Endothelial cell of umbilical vein (primary cell): ENCODE measurements at regions not wholly inside any gene's neighbourhood (a gene's known extent, or its start where the extent isn't known, plus 50 kb on each side); places are given as distances from the start of the nearest gene placed in this dataset.

Experiments used
- BruUV-seq: library from RNA; stranded (reverse); fragments of 400-500 nt; replicated peaks from 2 replicates; lab custom pipeline; 2021; lab: Mats Ljungman, UMichigan
- CTCF ChIA-PET: fragments of 300-600, 350-600 bp; sonication (Branson Sonifier 250); formaldehyde crosslinking; loops from one replicate; lab custom pipeline; 2021; ENCODE audit warnings: antibody characterized with exemption, inconsistent platforms; lab: Charles Lee
- POLR2A ChIA-PET: fragments of 300-600, 350-600 bp; sonication (Branson Sonifier 250); formaldehyde crosslinking; loops from one replicate; lab custom pipeline; 2021; ENCODE audit warnings: antibody characterized with exemption, inconsistent platforms; lab: Charles Lee
- DNase-seq: peaks from one replicate; pipeline ENCODE4 v3.0.0-alpha.2; 2011; ENCODE audit warnings: low read depth, low spot score
- FAIRE-seq: peaks from 2 replicates; lab custom pipeline; 2011; peaks lifted over from hg19 to GRCh38; lab: Jason Lieb, UNC
- H2AFZ ChIP-seq: 2 replicates; pipeline ENCODE4 v1.6.0; 2012; ENCODE audit warnings: low read depth, low read length, control low read depth, inconsistent platforms
- H3K27ac ChIP-seq: 2 replicates; pipeline ENCODE4 v1.5.1; 2011; ENCODE audit warnings: low read depth, mild to moderate bottlenecking, control low read depth, low read length, moderate library complexity; ENCODE audit not compliant: insufficient read depth
- H3K27me3 ChIP-seq, 2 experiments: 2 replicates each; pipeline versions ENCODE4 v1.6.0 to v1.6.1; 2011; ENCODE audit warnings: low read length in 2 of 2, mixed read lengths in 1 of 2; ENCODE audit not compliant: control insufficient read depth in 2 of 2, insufficient read depth in 2 of 2
- H3K36me3 ChIP-seq, 2 experiments: 2 replicates in 1 of 2; 3 replicates in 1 of 2; pipeline ENCODE4 v1.5.1; 2011; ENCODE audit warnings: low read length in 2 of 2, mild to moderate bottlenecking in 1 of 2, moderate library complexity in 1 of 2; ENCODE audit not compliant: control insufficient read depth in 2 of 2, insufficient read depth in 2 of 2; ENCODE audit errors: extremely low read depth in 1 of 2
- H3K4me1 ChIP-seq: 3 replicates; pipeline ENCODE4 v1.5.1; 2011; ENCODE audit warnings: mild to moderate bottlenecking, low read length; ENCODE audit not compliant: control insufficient read depth, insufficient read depth; ENCODE audit errors: extremely low read depth
- H3K4me2 ChIP-seq: 2 replicates; pipeline ENCODE4 v1.6.1; 2011; ENCODE audit warnings: low read length, control low read depth, mixed read lengths; ENCODE audit not compliant: insufficient read depth
- H3K4me3 ChIP-seq, 3 experiments: fragments of 200-600 bp in 1 of 3; sonication (generic), shearing (Covaris generic) in 1 of 3; replicated peaks in 1 of 3; 2 replicates each; pipeline ENCODE4 v1.5.1; 2011 to 2016; ENCODE audit warnings: control low read depth in 3 of 3, low read length in 3 of 3, mild to moderate bottlenecking in 2 of 3, inconsistent platforms in 1 of 3, low read depth in 1 of 3, moderate library complexity in 1 of 3; ENCODE audit not compliant: insufficient read depth in 1 of 3
- H3K79me2 ChIP-seq: 2 replicates; pipeline ENCODE4 v1.6.0; 2012; ENCODE audit warnings: low read length, inconsistent platforms; ENCODE audit not compliant: control insufficient read depth, insufficient read depth
- H3K9ac ChIP-seq: replicated peaks from 2 replicates; pipeline ENCODE3; 2011; ENCODE audit warnings: low read length, control low read depth; ENCODE audit not compliant: insufficient read depth; ENCODE audit errors: extremely low read depth
- H3K9me1 ChIP-seq: replicated peaks from 3 replicates; pipeline ENCODE4 v1.6.0; 2011; ENCODE audit warnings: mild to moderate bottlenecking, low read length; ENCODE audit not compliant: control insufficient read depth, insufficient read depth; ENCODE audit errors: extremely low read depth
- H3K9me3 ChIP-seq: replicated peaks from 2 replicates; pipeline ENCODE4 v1.5.1; 2012; ENCODE audit warnings: low read length, inconsistent platforms; ENCODE audit not compliant: control insufficient read depth, insufficient read depth
- H4K20me1 ChIP-seq: replicated peaks from 2 replicates; pipeline ENCODE3; 2011; ENCODE audit warnings: mild to moderate bottlenecking, low read length; ENCODE audit not compliant: control insufficient read depth, insufficient read depth; ENCODE audit errors: extremely low read depth
- EZH2 ChIP-seq: IDR thresholded peaks from 2 replicates; pipeline ENCODE4 v1.6.1; 2012; ENCODE audit warnings: borderline replicate concordance, low read depth, mild to moderate bottlenecking, moderate library complexity, low read length, inconsistent platforms; ENCODE audit not compliant: severe bottlenecking
- FOS ChIP-seq: IDR thresholded peaks from 2 replicates; pipeline ENCODE4 v1.6.1; 2011; ENCODE audit warnings: mild to moderate bottlenecking, low read length, moderate library complexity, borderline replicate concordance; ENCODE audit not compliant: insufficient read depth
- GATA2 ChIP-seq: IDR thresholded peaks from 2 replicates; pipeline ENCODE4 v1.7.0; 2011; ENCODE audit warnings: low read depth, mild to moderate bottlenecking, moderate library complexity, mixed read lengths, low read length; ENCODE audit not compliant: insufficient read length, insufficient read depth
- JUN ChIP-seq: IDR thresholded peaks from 2 replicates; pipeline ENCODE4 v1.6.1; 2011; ENCODE audit warnings: borderline replicate concordance, low read depth; ENCODE audit not compliant: insufficient read length, insufficient read depth
- MAX ChIP-seq: IDR thresholded peaks from 2 replicates; pipeline ENCODE4 v1.6.1; 2011; ENCODE audit not compliant: insufficient read depth, insufficient read length
- MYC ChIP-seq: IDR thresholded peaks from one replicate; pipeline ENCODE4 v1.6.1; 2011; ENCODE audit warnings: mild to moderate bottlenecking, low read depth, low read length
- POLR2A ChIP-seq: IDR thresholded peaks from 2 replicates; pipeline ENCODE4 v1.6.1; 2012; ENCODE audit warnings: low read depth, mild to moderate bottlenecking, control low read depth, low read length
- POLR2AphosphoS5 ChIP-seq: IDR thresholded peaks from 2 replicates; pipeline ENCODE4 v1.6.1; 2012; ENCODE audit warnings: low read depth, mild to moderate bottlenecking, control low read depth, low read length, moderate library complexity; ENCODE audit not compliant: insufficient read depth
- dilution Hi-C: fragments of 300-500 bp; cut with MboI; formaldehyde crosslinking; loops from one replicate; pipeline ENCODE4 v1.15.0; 2019; ENCODE audit warnings: low sequenced_read_pairs; ENCODE audit not compliant: extremely low pct_ligation_motif_present
- intact Hi-C: fragments of 100-400 bp; cut with micrococcal nuclease; formaldehyde crosslinking; loops from one replicate; pipeline ENCODE4 v1.10.0; 2022
- TF ChIP-seq, protein P1 (sequence below), 2 donors: IDR thresholded peaks; 1 replicate in 1 of 2; 2 replicates in 1 of 2; pipeline ENCODE4 v1.5.1; 2011; ENCODE audit warnings: low read length in 2 of 2, mild to moderate bottlenecking in 2 of 2, moderate library complexity in 2 of 2, control low read depth in 1 of 2, inconsistent platforms in 1 of 2, low read depth in 1 of 2; ENCODE audit not compliant: insufficient read depth in 1 of 2; ENCODE audit errors: extremely low read depth in 1 of 2

GRCh38 chr2:215692387-215693079, 256.7 kb upstream of the FN1 start:
- Histone ChIP-seq H3K4me1 (peaks cover 33% of the 10 kb centered on the region), H3K9me1 (no peaks in the 10 kb centered on the region), H3K27me3 (no peaks in the 10 kb centered on the region), H3K4me3 (no peak overlapping the region), H3K9me3 (no peaks in the 10 kb centered on the region), H3K79me2 (no peaks in the 10 kb centered on the region), H4K20me1 (no peaks in the 10 kb centered on the region), H3K4me2 (peak overlapping the region; percentile 69), H3K36me3 (peaks cover 3 to 6% of the 10 kb centered on the region in 2 experiments), H2AFZ (no peak overlapping the region), H3K9ac (peak overlapping the region; percentile 61), H3K27ac (peak overlapping the region; percentile 83)
- TF ChIP-seq JUN (peak; percentile 68), EZH2 (no peak), POLR2A (no peak), GATA2 (peak; percentile 22), POLR2AphosphoS5 (no peak), FOS (peak; percentile 44), MAX (no peak), MYC (no peak)
- TF ChIP-seq, protein P1, sequence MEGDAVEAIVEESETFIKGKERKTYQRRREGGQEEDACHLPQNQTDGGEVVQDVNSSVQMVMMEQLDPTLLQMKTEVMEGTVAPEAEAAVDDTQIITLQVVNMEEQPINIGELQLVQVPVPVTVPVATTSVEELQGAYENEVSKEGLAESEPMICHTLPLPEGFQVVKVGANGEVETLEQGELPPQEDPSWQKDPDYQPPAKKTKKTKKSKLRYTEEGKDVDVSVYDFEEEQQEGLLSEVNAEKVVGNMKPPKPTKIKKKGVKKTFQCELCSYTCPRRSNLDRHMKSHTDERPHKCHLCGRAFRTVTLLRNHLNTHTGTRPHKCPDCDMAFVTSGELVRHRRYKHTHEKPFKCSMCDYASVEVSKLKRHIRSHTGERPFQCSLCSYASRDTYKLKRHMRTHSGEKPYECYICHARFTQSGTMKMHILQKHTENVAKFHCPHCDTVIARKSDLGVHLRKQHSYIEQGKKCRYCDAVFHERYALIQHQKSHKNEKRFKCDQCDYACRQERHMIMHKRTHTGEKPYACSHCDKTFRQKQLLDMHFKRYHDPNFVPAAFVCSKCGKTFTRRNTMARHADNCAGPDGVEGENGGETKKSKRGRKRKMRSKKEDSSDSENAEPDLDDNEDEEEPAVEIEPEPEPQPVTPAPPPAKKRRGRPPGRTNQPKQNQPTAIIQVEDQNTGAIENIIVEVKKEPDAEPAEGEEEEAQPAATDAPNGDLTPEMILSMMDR (IDR thresholded peaks at IDR 0.05; ENCODE audit: extremely low read depth in 1 of 2, insufficient read depth in 1 of 2, low read depth in 1 of 2, low read length in 2 of 2) = no peak
- TSS peak; percentile 53 for BruUV-seq
- CTCF ChIA-PET = interaction anchor here (0.7 to 2.2 kb wide), 11 partner anchors 11 to 270 kb away, joined by 3 to 7 read pairs (median 3); no protein-coding TSS in a partner anchor
- intact Hi-C loops (loop anchor here (1.0 to 5.0 kb wide), 7 partner anchors 19 to 256 kb away; partner anchors contain the start of gene FN1), dilution Hi-C loops (no loop called here)
- POLR2A ChIA-PET = interaction anchor here (1.1 to 1.6 kb wide), 3 partner anchors 90 to 259 kb away, joined by 3 to 6 read pairs (median 5); no protein-coding TSS in a partner anchor
- FAIRE-seq (peak; percentile 21), DNase-seq (peak; percentile 82)
